Fibroblast of lung (primary cell): ENCODE measurements at regions not wholly inside any gene's neighbourhood (a gene's known extent, or its start where the extent isn't known, plus 50 kb on each side); places are given as distances from the start of the nearest gene placed in this dataset.

Experiments used
- EZH2 ChIP-seq: IDR thresholded peaks from 2 replicates; pipeline ENCODE4 v1.5.1; 2012; ENCODE audit warnings: low read length, control low read depth, mild to moderate bottlenecking; ENCODE audit errors: missing control alignments
- TF ChIP-seq, protein P1 (sequence below), 2 donors: IDR thresholded peaks in 1 of 2; conservative IDR thresholded peaks in 1 of 2; 1 replicate in 1 of 2; 2 replicates in 1 of 2; pipeline ENCODE4 v1.5.1; 2011 to 2012; ENCODE audit warnings: low read length in 2 of 2, control low read depth in 1 of 2, inconsistent platforms in 1 of 2, low read depth in 1 of 2, mild to moderate bottlenecking in 1 of 2

DNA sequence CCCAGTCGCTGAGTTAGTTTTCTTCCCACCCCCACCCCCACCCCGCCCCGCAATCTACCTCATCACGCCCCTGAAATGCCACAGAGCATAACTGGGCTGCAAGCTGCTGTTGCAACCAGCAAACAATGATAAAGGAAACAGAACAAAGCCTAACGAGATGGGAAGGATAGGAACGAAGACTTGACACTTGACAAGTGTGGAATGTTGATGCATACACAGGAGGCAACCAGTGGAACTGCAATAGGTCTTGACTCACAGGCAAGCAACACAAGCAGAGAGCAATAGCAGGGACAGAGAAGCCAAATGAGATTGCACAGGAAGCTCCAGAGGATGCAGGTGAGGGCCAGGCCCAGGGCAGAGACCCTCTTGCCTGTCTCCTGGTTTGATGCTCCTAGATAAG lies 225.9 kb downstream of the IGSF11 start:
- no peak for TF ChIP-seq EZH2
- TF ChIP-seq, protein P1, sequence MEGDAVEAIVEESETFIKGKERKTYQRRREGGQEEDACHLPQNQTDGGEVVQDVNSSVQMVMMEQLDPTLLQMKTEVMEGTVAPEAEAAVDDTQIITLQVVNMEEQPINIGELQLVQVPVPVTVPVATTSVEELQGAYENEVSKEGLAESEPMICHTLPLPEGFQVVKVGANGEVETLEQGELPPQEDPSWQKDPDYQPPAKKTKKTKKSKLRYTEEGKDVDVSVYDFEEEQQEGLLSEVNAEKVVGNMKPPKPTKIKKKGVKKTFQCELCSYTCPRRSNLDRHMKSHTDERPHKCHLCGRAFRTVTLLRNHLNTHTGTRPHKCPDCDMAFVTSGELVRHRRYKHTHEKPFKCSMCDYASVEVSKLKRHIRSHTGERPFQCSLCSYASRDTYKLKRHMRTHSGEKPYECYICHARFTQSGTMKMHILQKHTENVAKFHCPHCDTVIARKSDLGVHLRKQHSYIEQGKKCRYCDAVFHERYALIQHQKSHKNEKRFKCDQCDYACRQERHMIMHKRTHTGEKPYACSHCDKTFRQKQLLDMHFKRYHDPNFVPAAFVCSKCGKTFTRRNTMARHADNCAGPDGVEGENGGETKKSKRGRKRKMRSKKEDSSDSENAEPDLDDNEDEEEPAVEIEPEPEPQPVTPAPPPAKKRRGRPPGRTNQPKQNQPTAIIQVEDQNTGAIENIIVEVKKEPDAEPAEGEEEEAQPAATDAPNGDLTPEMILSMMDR (conservative IDR thresholded peaks at IDR 0.05 in 1 of 2, IDR thresholded peaks at IDR 0.05 in 1 of 2; ENCODE audit: low read depth in 1 of 2, low read length in 2 of 2) = no peak
